ENCODE measurements at regions not wholly inside any gene's neighbourhood (a gene's known extent, or its start where the extent isn't known, plus 50 kb on each side); places are given as distances from the start of the nearest gene placed in this dataset.

- TF ChIP-seq CTCF (IDR thresholded peaks at IDR 0.05) (no peak), EZH2 (IDR thresholded peaks at IDR 0.05; ENCODE audit: borderline replicate concordance, insufficient read depth, low read depth, low read length, poor library complexity, severe bottlenecking) (no peak)
Measured at GRCh38 chr1:170388489-170388888, 143.5 kb upstream of the GORAB start.

Measured in B cell (primary cell).